HepG2 (cell line): ENCODE measurements at regions not wholly inside any gene's neighbourhood (a gene's known extent, or its start where the extent isn't known, plus 50 kb on each side); places are given as distances from the start of the nearest gene placed in this dataset.

Source experiments
- ATAC-seq: fragments of 200-7000 bp; cut with Tn5 transposase; 3 replicates; pipeline ENCODE4 v1.9.1; 2020; ENCODE audit warnings: mild to moderate bottlenecking, moderate library complexity
- BruUV-seq: library from RNA; stranded (reverse); fragments of 400-500 nt; replicated peaks from 2 replicates; lab custom pipeline; 2021; lab: Mats Ljungman, UMichigan
- CTCF ChIA-PET: fragments of 300-600 bp; formaldehyde crosslinking; extraction: SDS; loops from one replicate; lab custom pipeline; 2021; ENCODE audit warnings: low total read pairs, inconsistent platforms, low intra/inter-chr PET ratio; lab: Yijun Ruan, JAX
- POLR2A ChIA-PET: fragments of 350-600 bp; sonication (Branson Sonifier 250); formaldehyde crosslinking; loops from one replicate; lab custom pipeline; 2020; ENCODE audit warnings: antibody characterized with exemption, inconsistent platforms; lab: Yijun Ruan, JAX
- DNase-seq: peaks from one replicate; pipeline ENCODE4 v3.0.0-alpha.2; 2015; ENCODE audit warnings: low spot score
- FAIRE-seq: peaks from 3 replicates; lab custom pipeline; 2011; peaks lifted over from hg19 to GRCh38; lab: Jason Lieb, UNC
- H2AFZ ChIP-seq: one replicate; pipeline ENCODE4 v1.6.1; 2011; ENCODE audit warnings: low read length, inconsistent platforms
- H3K27ac ChIP-seq: fragments of 300-600 bp; 3 replicates; pipeline ENCODE4 v1.8.0; 2011; ENCODE audit warnings: mixed run types, mild to moderate bottlenecking, mixed read lengths, low read length, inconsistent platforms; ENCODE audit not compliant: insufficient read depth; ENCODE audit errors: extremely low read length
- H3K27me3 ChIP-seq, 2 experiments: fragments of 200-600 bp in 1 of 2; 2 replicates in 1 of 2; 3 replicates in 1 of 2; pipeline versions ENCODE4 v1.6.0 to v1.8.0; 2011; ENCODE audit warnings: low read length in 2 of 2, mild to moderate bottlenecking in 2 of 2, moderate library complexity in 2 of 2, inconsistent platforms in 1 of 2; ENCODE audit not compliant: insufficient read depth in 2 of 2, control insufficient read depth in 1 of 2
- H3K36me3 ChIP-seq, 2 experiments: fragments of 200-600 bp in 1 of 2; replicated peaks in 1 of 2; 2 replicates in 1 of 2; 3 replicates in 1 of 2; pipeline versions ENCODE4 v1.5.1 to v1.8.0; 2011; ENCODE audit warnings: low read length in 2 of 2, inconsistent platforms in 1 of 2; ENCODE audit not compliant: insufficient read depth in 2 of 2, control insufficient read depth in 1 of 2
- H3K4me1 ChIP-seq: 2 replicates; pipeline ENCODE4 v1.5.1; 2012; ENCODE audit warnings: low read length, inconsistent platforms; ENCODE audit not compliant: insufficient read depth
- H3K4me2 ChIP-seq: 2 replicates; pipeline ENCODE4 v1.6.0; 2011; ENCODE audit warnings: low read depth, low read length, inconsistent platforms
- H3K4me3 ChIP-seq, 3 experiments: fragments of 200-600 bp in 1 of 3; sonication (generic), shearing (Covaris generic) in 1 of 3; replicated peaks in 1 of 3; 2 replicates each; pipeline ENCODE4 v1.5.1; 2011 to 2016; ENCODE audit warnings: low read length in 3 of 3, inconsistent platforms in 2 of 3, low read depth in 2 of 3, mild to moderate bottlenecking in 2 of 3, control low read depth in 1 of 3, mixed read lengths in 1 of 3; ENCODE audit not compliant: insufficient read depth in 1 of 3
- H3K79me2 ChIP-seq: one replicate; pipeline ENCODE4 v1.6.1; 2011; ENCODE audit warnings: low read length, inconsistent platforms; ENCODE audit not compliant: insufficient read depth
- H3K9ac ChIP-seq: 2 replicates; pipeline ENCODE4 v1.6.0; 2011; ENCODE audit warnings: mild to moderate bottlenecking, low read depth, low read length, inconsistent platforms; ENCODE audit not compliant: insufficient read depth
- H3K9me3 ChIP-seq: 2 replicates; pipeline ENCODE4 v1.5.1; 2012; ENCODE audit warnings: mild to moderate bottlenecking, low read length
- H4K20me1 ChIP-seq: 2 replicates; pipeline ENCODE4 v1.6.0; 2011; ENCODE audit warnings: inconsistent platforms, mild to moderate bottlenecking, low read length, moderate library complexity; ENCODE audit not compliant: insufficient read depth
- FOXA1 ChIP-seq, 2 experiments: fragments of 450-650 bp in 1 of 2; sonication (generic) in 1 of 2; formaldehyde crosslinking in 1 of 2; IDR thresholded peaks; 2 replicates each; pipeline versions ENCODE4 v1.4.0 to v1.6.1; 2016 to 2020; ENCODE audit warnings: missing genetic modification reagents in 1 of 2
- FOXJ3 ChIP-seq: sonication (generic); formaldehyde crosslinking; IDR thresholded peaks from 2 replicates; pipeline ENCODE4 v1.4.0; 2020; ENCODE audit warnings: missing genetic modification reagents, mild to moderate bottlenecking, borderline replicate concordance
- GZF1 ChIP-seq: sonication (generic); formaldehyde crosslinking; IDR thresholded peaks from 2 replicates; pipeline ENCODE4 v1.5.1; 2020; ENCODE audit warnings: mild to moderate bottlenecking, missing genetic modification reagents
- MBNL3 ChIP-seq: fragments of 250-450 bp; sonication (Bioruptor Pico); conservative IDR thresholded peaks from 2 replicates; pipeline ENCODE4 v1.8.0; 2022; ENCODE audit warnings: mild to moderate bottlenecking, inconsistent platforms
- MED1 ChIP-seq: sonication (generic); formaldehyde crosslinking; IDR thresholded peaks from 2 replicates; pipeline ENCODE4 v1.4.0; 2020; ENCODE audit warnings: missing genetic modification reagents
- MXD4 ChIP-seq: IDR thresholded peaks from 2 replicates; pipeline ENCODE4 v1.6.1; 2016; ENCODE audit warnings: mild to moderate bottlenecking, missing biosample characterization, missing genetic modification reagents
- RARG ChIP-seq: sonication (generic); formaldehyde crosslinking; IDR thresholded peaks from 2 replicates; pipeline ENCODE4 v1.4.0; 2020; ENCODE audit warnings: low read depth, mild to moderate bottlenecking, missing genetic modification reagents
- RBFOX2 ChIP-seq: fragments of 200-400 bp; formaldehyde crosslinking; IDR thresholded peaks from 2 replicates; pipeline ENCODE4 v1.6.1; 2017; ENCODE audit warnings: low read depth, mild to moderate bottlenecking, low read length
- RCOR2 ChIP-seq: IDR thresholded peaks from 2 replicates; pipeline ENCODE4 v1.6.1; 2016; ENCODE audit warnings: missing biosample characterization, missing genetic modification reagents
- TAF1 ChIP-seq: sonication (generic); formaldehyde crosslinking; IDR thresholded peaks from 2 replicates; pipeline ENCODE4 v1.4.0; 2020; ENCODE audit warnings: missing genetic modification reagents
- ZC3H4 ChIP-seq: sonication (generic); formaldehyde crosslinking; IDR thresholded peaks from 2 replicates; pipeline ENCODE4 v1.4.0; 2020; ENCODE audit warnings: missing genetic modification reagents, borderline replicate concordance
- ZNF652 ChIP-seq: IDR thresholded peaks from 2 replicates; pipeline ENCODE4 v1.6.1; 2016; ENCODE audit warnings: low read depth, borderline replicate concordance
- ZNF670 ChIP-seq: sonication (generic); formaldehyde crosslinking; IDR thresholded peaks from 2 replicates; pipeline ENCODE4 v1.8.0; 2022; ENCODE audit warnings: mild to moderate bottlenecking, missing genetic modification reagents, borderline replicate concordance
- WGBS: methylation state at CpG from one replicate; pipeline ENCODE4 v1.1.6; 2017; ENCODE audit warnings: low lambda C conversion rate; 5-methylcytosine and 5-hydroxymethylcytosine counted together
- in situ Hi-C: cut with HindIII; loops from 2 replicates; pipeline ENCODE4 v1.10.0; 2017; ENCODE audit warnings: low pct_unique_long_range_greater_than_20kb; ENCODE audit not compliant: extremely low pct_ligation_motif_present
- intact Hi-C: fragments of 100-400 bp; cut with micrococcal nuclease; formaldehyde crosslinking; loops from one replicate; pipeline ENCODE4 v1.10.0; 2022; ENCODE audit not compliant: unreplicated experiment
- TF ChIP-seq, protein P1 (sequence below): sonication (generic); formaldehyde crosslinking; IDR thresholded peaks from 2 replicates; pipeline ENCODE4 v1.9.0; 2021; ENCODE audit warnings: missing genetic modification reagents, borderline replicate concordance
- TF ChIP-seq, protein P2 (sequence below): sonication (generic); formaldehyde crosslinking; IDR thresholded peaks from 2 replicates; pipeline ENCODE4 v1.4.0; 2020; ENCODE audit warnings: mild to moderate bottlenecking, missing genetic modification reagents
- TF ChIP-seq, protein P3 (sequence below): IDR thresholded peaks from 2 replicates; pipeline ENCODE4 v1.6.1; 2018; ENCODE audit warnings: missing genetic modification reagents, mild to moderate bottlenecking, missing compliant biosample characterization
- TF ChIP-seq, protein P4 (sequence below): IDR thresholded peaks from 2 replicates; pipeline ENCODE4 v1.4.0; 2020; ENCODE audit warnings: mild to moderate bottlenecking, missing genetic modification reagents

DNA sequence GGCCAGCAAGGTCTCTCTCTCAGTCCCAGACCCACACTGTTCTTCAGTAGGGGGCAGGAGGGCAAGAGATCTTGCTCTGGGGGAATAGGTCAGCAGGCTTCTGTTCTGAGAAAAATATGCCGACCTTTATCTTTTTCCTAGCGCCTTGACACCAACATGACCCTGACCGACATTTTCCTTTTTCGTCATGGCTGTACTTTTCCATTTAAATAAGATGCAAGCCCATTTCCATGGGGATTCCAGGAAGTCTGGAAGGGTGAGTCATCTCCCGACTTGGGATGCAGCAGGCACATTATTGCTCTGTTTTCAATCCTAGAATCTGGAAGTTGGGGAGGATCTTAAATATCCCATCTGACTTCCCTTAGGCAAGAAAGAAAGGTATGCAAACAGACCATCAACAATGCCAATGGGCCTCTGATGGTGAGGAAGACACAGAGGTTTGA is 261.5 kb upstream of the LRTM1 start:
- DNase-seq (no peak), ATAC-seq (no peak), FAIRE-seq (no peak)
- H3K4me1 ChIP-seq = no peaks in the 10 kb centered on the region
- H4K20me1 ChIP-seq = no peaks in the 10 kb centered on the region
- H3K9ac ChIP-seq = no peak overlapping the region
- no peaks in the 10 kb centered on the region for H3K9me3 ChIP-seq
- H3K27ac ChIP-seq = no peak overlapping the region
- in situ Hi-C loops (no loop called here), intact Hi-C loops (no loop called here)
- ChIA-PET CTCF (no interaction called here), POLR2A (no interaction called here)
- H3K4me2 ChIP-seq = no peak overlapping the region
- no peaks in the 10 kb centered on the region for H3K36me3 ChIP-seq
- no peaks in the 10 kb centered on the region for H3K79me2 ChIP-seq
- peaks cover 0 to 7% of the 10 kb centered on the region in 2 experiments; a peak in 1 of 5 replicates for H3K27me3 ChIP-seq
- WGBS = 4% methylated on average over 5 of the region's 5 CpGs
- no peak overlapping the region for H3K4me3 ChIP-seq
- H2AFZ ChIP-seq = no peak overlapping the region
- no TSS peak for BruUV-seq
- no peak for TF ChIP-seq MBNL3 (CRISPR knock-in tag)
- no peak for TF ChIP-seq MED1 (CRISPR knock-in tag)
- TF ChIP-seq TAF1 = no peak
- no peak for TF ChIP-seq ZC3H4 (CRISPR knock-in tag)
- no peak for TF ChIP-seq RCOR2 (CRISPR knock-in tag)
- TF ChIP-seq MXD4 (CRISPR knock-in tag) = no peak
- no peak for TF ChIP-seq RARG (CRISPR knock-in tag)
- TF ChIP-seq, protein P1, sequence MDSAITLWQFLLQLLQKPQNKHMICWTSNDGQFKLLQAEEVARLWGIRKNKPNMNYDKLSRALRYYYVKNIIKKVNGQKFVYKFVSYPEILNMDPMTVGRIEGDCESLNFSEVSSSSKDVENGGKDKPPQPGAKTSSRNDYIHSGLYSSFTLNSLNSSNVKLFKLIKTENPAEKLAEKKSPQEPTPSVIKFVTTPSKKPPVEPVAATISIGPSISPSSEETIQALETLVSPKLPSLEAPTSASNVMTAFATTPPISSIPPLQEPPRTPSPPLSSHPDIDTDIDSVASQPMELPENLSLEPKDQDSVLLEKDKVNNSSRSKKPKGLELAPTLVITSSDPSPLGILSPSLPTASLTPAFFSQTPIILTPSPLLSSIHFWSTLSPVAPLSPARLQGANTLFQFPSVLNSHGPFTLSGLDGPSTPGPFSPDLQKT (CRISPR knock-in tag) = no peak
- TF ChIP-seq, protein P2, sequence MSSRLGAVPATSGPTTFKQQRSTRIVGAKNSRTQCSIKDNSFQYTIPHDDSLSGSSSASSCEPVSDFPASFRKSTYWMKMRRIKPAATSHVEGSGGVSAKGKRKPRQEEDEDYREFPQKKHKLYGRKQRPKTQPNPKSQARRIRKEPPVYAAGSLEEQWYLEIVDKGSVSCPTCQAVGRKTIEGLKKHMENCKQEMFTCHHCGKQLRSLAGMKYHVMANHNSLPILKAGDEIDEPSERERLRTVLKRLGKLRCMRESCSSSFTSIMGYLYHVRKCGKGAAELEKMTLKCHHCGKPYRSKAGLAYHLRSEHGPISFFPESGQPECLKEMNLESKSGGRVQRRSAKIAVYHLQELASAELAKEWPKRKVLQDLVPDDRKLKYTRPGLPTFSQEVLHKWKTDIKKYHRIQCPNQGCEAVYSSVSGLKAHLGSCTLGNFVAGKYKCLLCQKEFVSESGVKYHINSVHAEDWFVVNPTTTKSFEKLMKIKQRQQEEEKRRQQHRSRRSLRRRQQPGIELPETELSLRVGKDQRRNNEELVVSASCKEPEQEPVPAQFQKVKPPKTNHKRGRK (CRISPR knock-in tag) = no peak
- TF ChIP-seq, protein P3, sequence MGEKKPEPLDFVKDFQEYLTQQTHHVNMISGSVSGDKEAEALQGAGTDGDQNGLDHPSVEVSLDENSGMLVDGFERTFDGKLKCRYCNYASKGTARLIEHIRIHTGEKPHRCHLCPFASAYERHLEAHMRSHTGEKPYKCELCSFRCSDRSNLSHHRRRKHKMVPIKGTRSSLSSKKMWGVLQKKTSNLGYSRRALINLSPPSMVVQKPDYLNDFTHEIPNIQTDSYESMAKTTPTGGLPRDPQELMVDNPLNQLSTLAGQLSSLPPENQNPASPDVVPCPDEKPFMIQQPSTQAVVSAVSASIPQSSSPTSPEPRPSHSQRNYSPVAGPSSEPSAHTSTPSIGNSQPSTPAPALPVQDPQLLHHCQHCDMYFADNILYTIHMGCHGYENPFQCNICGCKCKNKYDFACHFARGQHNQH (CRISPR knock-in tag) = no peak
- no peak for TF ChIP-seq FOXA1 (IDR thresholded peaks at IDR 0.05)
- no peak for TF ChIP-seq FOXA1 (CRISPR knock-in tag; IDR thresholded peaks at IDR 0.05)
- no peak for TF ChIP-seq RBFOX2
- no peak for TF ChIP-seq GZF1 (CRISPR knock-in tag)
- TF ChIP-seq ZNF652 (CRISPR knock-in tag) = no peak
- TF ChIP-seq FOXJ3 (CRISPR knock-in tag) = no peak
- TF ChIP-seq, protein P4, sequence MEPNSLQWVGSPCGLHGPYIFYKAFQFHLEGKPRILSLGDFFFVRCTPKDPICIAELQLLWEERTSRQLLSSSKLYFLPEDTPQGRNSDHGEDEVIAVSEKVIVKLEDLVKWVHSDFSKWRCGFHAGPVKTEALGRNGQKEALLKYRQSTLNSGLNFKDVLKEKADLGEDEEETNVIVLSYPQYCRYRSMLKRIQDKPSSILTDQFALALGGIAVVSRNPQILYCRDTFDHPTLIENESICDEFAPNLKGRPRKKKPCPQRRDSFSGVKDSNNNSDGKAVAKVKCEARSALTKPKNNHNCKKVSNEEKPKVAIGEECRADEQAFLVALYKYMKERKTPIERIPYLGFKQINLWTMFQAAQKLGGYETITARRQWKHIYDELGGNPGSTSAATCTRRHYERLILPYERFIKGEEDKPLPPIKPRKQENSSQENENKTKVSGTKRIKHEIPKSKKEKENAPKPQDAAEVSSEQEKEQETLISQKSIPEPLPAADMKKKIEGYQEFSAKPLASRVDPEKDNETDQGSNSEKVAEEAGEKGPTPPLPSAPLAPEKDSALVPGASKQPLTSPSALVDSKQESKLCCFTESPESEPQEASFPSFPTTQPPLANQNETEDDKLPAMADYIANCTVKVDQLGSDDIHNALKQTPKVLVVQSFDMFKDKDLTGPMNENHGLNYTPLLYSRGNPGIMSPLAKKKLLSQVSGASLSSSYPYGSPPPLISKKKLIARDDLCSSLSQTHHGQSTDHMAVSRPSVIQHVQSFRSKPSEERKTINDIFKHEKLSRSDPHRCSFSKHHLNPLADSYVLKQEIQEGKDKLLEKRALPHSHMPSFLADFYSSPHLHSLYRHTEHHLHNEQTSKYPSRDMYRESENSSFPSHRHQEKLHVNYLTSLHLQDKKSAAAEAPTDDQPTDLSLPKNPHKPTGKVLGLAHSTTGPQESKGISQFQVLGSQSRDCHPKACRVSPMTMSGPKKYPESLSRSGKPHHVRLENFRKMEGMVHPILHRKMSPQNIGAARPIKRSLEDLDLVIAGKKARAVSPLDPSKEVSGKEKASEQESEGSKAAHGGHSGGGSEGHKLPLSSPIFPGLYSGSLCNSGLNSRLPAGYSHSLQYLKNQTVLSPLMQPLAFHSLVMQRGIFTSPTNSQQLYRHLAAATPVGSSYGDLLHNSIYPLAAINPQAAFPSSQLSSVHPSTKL (CRISPR knock-in tag) = no peak
- no peak for TF ChIP-seq ZNF670 (CRISPR knock-in tag)
